HL-60 (cell line): ENCODE measurements at regions not wholly inside any gene's neighbourhood (a gene's known extent, or its start where the extent isn't known, plus 50 kb on each side); places are given as distances from the start of the nearest gene placed in this dataset.

Experiments used
- DNase-seq, 2 experiments: peaks; one replicate each; pipeline ENCODE4 v3.0.0-alpha.2; 2010 to 2020; ENCODE audit warnings: low read depth in 1 of 2, low spot score in 1 of 2
- H3K27ac ChIP-seq: fragments of 250-450 bp; sonication (Bioruptor Pico); replicated peaks from 2 replicates; pipeline ENCODE4 v1.5.1; 2020; ENCODE audit warnings: mild to moderate bottlenecking, moderate library complexity
- H3K27me3 ChIP-seq: fragments of 250-450 bp; sonication (Bioruptor Pico); 2 replicates; pipeline ENCODE4 v1.5.1; 2021; ENCODE audit warnings: mild to moderate bottlenecking, moderate library complexity; ENCODE audit not compliant: insufficient read depth, poor library complexity, severe bottlenecking
- H3K4me3 ChIP-seq: replicated peaks from 2 replicates; pipeline ENCODE4 v1.5.1; 2011; ENCODE audit warnings: mild to moderate bottlenecking, control low read depth, low read length; ENCODE audit not compliant: insufficient read depth
- CTCF ChIP-seq: IDR thresholded peaks from one replicate; pipeline ENCODE4 v1.5.1; 2011; ENCODE audit warnings: low read length, control low read depth, inconsistent platforms; ENCODE audit not compliant: insufficient read depth
- GABPA ChIP-seq: IDR thresholded peaks from 2 replicates; pipeline ENCODE4 v1.6.1; 2012; ENCODE audit warnings: low read depth
- POLR2AphosphoS5 ChIP-seq: IDR thresholded peaks from 2 replicates; pipeline ENCODE4 v1.6.1; 2012; ENCODE audit warnings: low read depth
- REST ChIP-seq: IDR thresholded peaks from 2 replicates; pipeline ENCODE4 v1.6.1; 2012; ENCODE audit warnings: low read depth; ENCODE audit not compliant: insufficient replicate concordance
- SPI1 ChIP-seq: IDR thresholded peaks from 2 replicates; pipeline ENCODE4 v1.6.1; 2012; ENCODE audit warnings: low read depth, mild to moderate bottlenecking, borderline replicate concordance

DNA sequence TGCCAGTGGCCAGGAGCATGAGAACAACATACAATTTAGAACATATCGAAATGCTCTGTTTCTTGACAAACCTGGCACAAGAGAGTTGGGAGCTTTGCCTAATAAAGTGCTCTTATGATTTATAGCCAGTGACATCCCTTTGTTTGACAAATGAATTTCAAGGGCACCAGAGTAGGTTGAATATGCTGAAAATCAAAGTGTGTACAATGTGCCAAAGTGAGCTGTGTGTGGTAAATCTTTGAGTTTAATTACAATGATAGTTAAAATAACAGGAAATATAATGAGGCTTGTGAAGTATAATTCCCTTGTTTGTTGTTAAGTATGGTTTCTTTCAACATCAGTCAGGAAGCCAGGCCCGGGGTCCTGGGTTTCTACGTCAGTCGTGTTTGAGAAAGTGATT, 211.9 kb downstream of the EBLN2 start:
- no peak for TF ChIP-seq SPI1
- TF ChIP-seq CTCF, result no peak
- TF ChIP-seq REST, result no peak
- Histone ChIP-seq H3K4me3 (no peak overlapping the region), H3K27me3 (no peaks in the 10 kb centered on the region), H3K27ac (no peak overlapping the region)
- no peak for DNase-seq

DNA sequence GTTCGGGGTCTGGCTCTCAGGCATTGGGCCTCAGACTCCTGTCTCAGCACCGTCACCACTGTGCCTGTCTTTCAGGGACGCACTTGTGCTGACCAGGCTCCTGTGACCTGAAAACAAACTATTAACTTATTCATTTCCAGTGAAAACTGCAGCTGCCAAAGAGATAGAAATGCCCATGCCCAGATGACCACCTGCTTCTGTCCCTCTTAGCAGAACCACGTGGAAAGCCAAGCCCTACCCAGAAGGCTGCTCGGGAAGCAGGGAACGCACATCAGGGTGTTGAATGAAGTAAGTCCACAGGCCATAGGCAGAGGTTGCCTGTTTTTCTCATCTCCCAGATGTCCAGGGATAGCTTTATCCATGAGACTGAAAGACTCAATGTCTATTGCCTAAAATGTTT, 219.3 kb downstream of the EBLN2 start:
- no peak for DNase-seq
- Histone ChIP-seq H3K27me3 (no peaks in the 10 kb centered on the region), H3K4me3 (no peak overlapping the region), H3K27ac (no peak overlapping the region)
- TF ChIP-seq GABPA (no peak), SPI1 (no peak), REST (no peak), CTCF (no peak), POLR2AphosphoS5 (no peak)

DNA sequence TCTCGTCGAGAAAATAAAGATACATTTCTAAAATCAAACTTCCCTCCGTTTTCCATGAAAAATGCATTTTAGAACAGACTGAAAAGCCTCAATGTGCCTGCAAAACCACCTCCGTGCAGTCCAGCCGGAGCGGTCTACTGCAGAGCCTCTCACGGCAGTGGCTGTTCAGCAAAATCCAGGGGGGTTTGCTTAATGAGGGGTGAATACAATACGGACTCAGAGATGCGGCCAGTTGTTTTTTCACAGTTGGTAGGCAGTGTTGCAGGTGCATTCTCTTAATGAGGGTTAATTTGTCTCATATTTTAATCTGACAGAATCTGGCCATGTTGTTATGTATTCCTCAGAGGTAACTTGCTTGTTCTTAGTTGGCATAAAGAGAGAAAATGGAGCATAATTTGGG, 223.0 kb downstream of the EBLN2 start:
- Histone ChIP-seq H3K4me3 (no peak overlapping the region), H3K27me3 (no peaks in the 10 kb centered on the region), H3K27ac (no peak overlapping the region)
- TF ChIP-seq REST (no peak), CTCF (no peak), SPI1 (no peak), GABPA (no peak), POLR2AphosphoS5 (no peak)
- DNase-seq, result no peak
